K562 (cell line): ENCODE measurements at regions not wholly inside any gene's neighbourhood (a gene's known extent, or its start where the extent isn't known, plus 50 kb on each side); places are given as distances from the start of the nearest gene placed in this dataset.

Experiments
- BACH1 ChIP-seq: fragments of 200-800 bp; sonication (Bioruptor generic); IDR thresholded peaks from 2 replicates; pipeline ENCODE4 v1.6.1; 2016; ENCODE audit warnings: missing genetic modification characterization, missing compliant biosample characterization
- C11orf30 ChIP-seq: fragments of 450-650 bp; IDR thresholded peaks from 2 replicates; pipeline ENCODE4 v1.6.1; 2016; ENCODE audit warnings: low read depth, mild to moderate bottlenecking
- CGGBP1 ChIP-seq: fragments of 250-450 bp; sonication (Bioruptor Pico); IDR thresholded peaks from 2 replicates; pipeline ENCODE4 v1.9.0; 2021; ENCODE audit warnings: mild to moderate bottlenecking
- CREB1 ChIP-seq, 2 experiments: sonication (generic) in 1 of 2; formaldehyde crosslinking in 1 of 2; IDR thresholded peaks; 2 replicates each; pipeline versions ENCODE4 v1.6.1 to v1.8.0; 2012 to 2022; ENCODE audit warnings: inconsistent platforms in 1 of 2, mild to moderate bottlenecking in 1 of 2, missing genetic modification reagents in 1 of 2, moderate library complexity in 1 of 2
- FUS ChIP-seq: fragments of 200-400 bp; formaldehyde crosslinking; optimal IDR thresholded peaks from 2 replicates; pipeline ENCODE3; 2017; ENCODE audit warnings: low read depth, low read length
- GTF2E2 ChIP-seq: fragments of 200-800 bp; sonication (Bioruptor generic); IDR thresholded peaks from 2 replicates; pipeline ENCODE4 v1.6.1; 2016; ENCODE audit warnings: missing genetic modification characterization, missing compliant biosample characterization
- HDAC8 ChIP-seq: fragments of 450-650 bp; IDR thresholded peaks from 2 replicates; pipeline ENCODE4 v1.6.1; 2016; ENCODE audit warnings: mild to moderate bottlenecking, missing genetic modification characterization, moderate library complexity, missing compliant biosample characterization
- MYNN ChIP-seq, 2 experiments: sonication (generic); formaldehyde crosslinking in 1 of 2; IDR thresholded peaks; 2 replicates each; pipeline versions ENCODE4 v1.5.0 to v1.6.1; 2016 to 2020; ENCODE audit warnings: antibody characterized with exemption in 1 of 2, missing genetic modification reagents in 1 of 2
- PYGO2 ChIP-seq: fragments of 450-650 bp; IDR thresholded peaks from 2 replicates; pipeline ENCODE4 v1.6.1; 2016; ENCODE audit warnings: mild to moderate bottlenecking, missing genetic modification characterization, moderate library complexity, missing compliant biosample characterization
- SRSF9 ChIP-seq: fragments of 200-400 bp; formaldehyde crosslinking; IDR thresholded peaks from 2 replicates; pipeline ENCODE4 v1.6.1; 2017; ENCODE audit warnings: low read depth, low read length, borderline replicate concordance
- TBL1XR1 ChIP-seq, 2 experiments: IDR thresholded peaks; 2 replicates each; pipeline ENCODE4 v1.6.1; 2012; ENCODE audit warnings: improper control_type of control experiment in 2 of 2, low read length in 2 of 2, mild to moderate bottlenecking in 1 of 2
- TRIM25 ChIP-seq: fragments of 450-650 bp; IDR thresholded peaks from 2 replicates; pipeline ENCODE4 v1.7.0; 2016; ENCODE audit warnings: borderline replicate concordance
- ZNF12 ChIP-seq: sonication (generic); formaldehyde crosslinking; IDR thresholded peaks from 2 replicates; pipeline ENCODE4 v1.4.0; 2020; ENCODE audit warnings: mild to moderate bottlenecking, missing genetic modification reagents
- ZNF184 ChIP-seq: sonication (generic); formaldehyde crosslinking; IDR thresholded peaks from 2 replicates; pipeline ENCODE4 v1.5.0; 2020; ENCODE audit warnings: missing genetic modification reagents
- ZNF778 ChIP-seq: fragments of 450-650 bp; formaldehyde crosslinking; IDR thresholded peaks from 2 replicates; pipeline ENCODE4 v1.4.0; 2020; ENCODE audit warnings: mild to moderate bottlenecking, moderate library complexity
- TF ChIP-seq, protein P1 (sequence below): sonication (generic); formaldehyde crosslinking; IDR thresholded peaks from 2 replicates; pipeline ENCODE4 v1.8.1; 2023; ENCODE audit warnings: mild to moderate bottlenecking, missing genetic modification reagents
- TF ChIP-seq, protein P2 (sequence below), 2 experiments: fragments of 200-800 bp in 1 of 2; sonication (Bioruptor generic) in 1 of 2; sonication (generic) in 1 of 2; formaldehyde crosslinking in 1 of 2; IDR thresholded peaks in 1 of 2; conservative IDR thresholded peaks in 1 of 2; 2 replicates each; pipeline versions ENCODE4 v1.5.0 to v1.6.1; 2016 to 2020; ENCODE audit warnings: missing compliant biosample characterization in 1 of 2, missing genetic modification characterization in 1 of 2, missing genetic modification reagents in 1 of 2
- TF ChIP-seq, protein P3 (sequence below): fragments of 200-800 bp; sonication (Bioruptor generic); IDR thresholded peaks from 2 replicates; pipeline ENCODE4 v1.6.1; 2017; ENCODE audit warnings: missing genetic modification characterization, missing compliant biosample characterization
- TF ChIP-seq, protein P4 (sequence below): fragments of 250-450 bp; sonication (Bioruptor Pico); IDR thresholded peaks from 2 replicates; pipeline ENCODE4 v1.4.0; 2020; ENCODE audit warnings: borderline replicate concordance

- TF ChIP-seq, protein P1, sequence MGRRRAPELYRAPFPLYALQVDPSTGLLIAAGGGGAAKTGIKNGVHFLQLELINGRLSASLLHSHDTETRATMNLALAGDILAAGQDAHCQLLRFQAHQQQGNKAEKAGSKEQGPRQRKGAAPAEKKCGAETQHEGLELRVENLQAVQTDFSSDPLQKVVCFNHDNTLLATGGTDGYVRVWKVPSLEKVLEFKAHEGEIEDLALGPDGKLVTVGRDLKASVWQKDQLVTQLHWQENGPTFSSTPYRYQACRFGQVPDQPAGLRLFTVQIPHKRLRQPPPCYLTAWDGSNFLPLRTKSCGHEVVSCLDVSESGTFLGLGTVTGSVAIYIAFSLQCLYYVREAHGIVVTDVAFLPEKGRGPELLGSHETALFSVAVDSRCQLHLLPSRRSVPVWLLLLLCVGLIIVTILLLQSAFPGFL (CRISPR knock-in tag) = no peak
- TF ChIP-seq TBL1XR1 (IDR thresholded peaks at IDR 0.05; ENCODE audit: low read length in 2 of 2) (peak; percentile 82 to 95; a peak in 3 of 4 replicates), ZNF778 (CRISPR knock-in tag) (no peak), PYGO2 (tag) (no peak), FUS (no peak), ZNF184 (no peak), C11orf30 (peak; percentile 89), MYNN (IDR thresholded peaks at IDR 0.05) (peak; percentile 97), MYNN (CRISPR knock-in tag; IDR thresholded peaks at IDR 0.05) (no peak), BACH1 (tag) (no peak), TRIM25 (no peak), ZNF12 (CRISPR knock-in tag) (0 out of 2 replicates have a peak, but pooled peaks have one; percentile 30), CREB1 (IDR thresholded peaks at IDR 0.05) (peak; percentile 67; the same call in 1 of the 2 replicates), CREB1 (CRISPR knock-in tag; IDR thresholded peaks at IDR 0.05) (peak; percentile 76), SRSF9 (no peak), GTF2E2 (no peak; the same call in none of the 2 replicates), CGGBP1 (CRISPR knock-in tag) (peak; percentile 52; the same call in 1 of the 2 replicates), HDAC8 (tag) (no peak; the same call in none of the 2 replicates)
- TF ChIP-seq, protein P2, sequence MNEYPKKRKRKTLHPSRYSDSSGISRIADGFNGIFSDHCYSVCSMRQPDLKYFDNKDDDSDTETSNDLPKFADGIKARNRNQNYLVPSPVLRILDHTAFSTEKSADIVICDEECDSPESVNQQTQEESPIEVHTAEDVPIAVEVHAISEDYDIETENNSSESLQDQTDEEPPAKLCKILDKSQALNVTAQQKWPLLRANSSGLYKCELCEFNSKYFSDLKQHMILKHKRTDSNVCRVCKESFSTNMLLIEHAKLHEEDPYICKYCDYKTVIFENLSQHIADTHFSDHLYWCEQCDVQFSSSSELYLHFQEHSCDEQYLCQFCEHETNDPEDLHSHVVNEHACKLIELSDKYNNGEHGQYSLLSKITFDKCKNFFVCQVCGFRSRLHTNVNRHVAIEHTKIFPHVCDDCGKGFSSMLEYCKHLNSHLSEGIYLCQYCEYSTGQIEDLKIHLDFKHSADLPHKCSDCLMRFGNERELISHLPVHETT (CRISPR knock-in tag; conservative IDR thresholded peaks at IDR 0.05 in 1 of 2, IDR thresholded peaks at IDR 0.05 in 1 of 2) = peak in 1 of 2 experiments; percentile 87; a peak in 2 of 4 replicates
- TF ChIP-seq, protein P3, sequence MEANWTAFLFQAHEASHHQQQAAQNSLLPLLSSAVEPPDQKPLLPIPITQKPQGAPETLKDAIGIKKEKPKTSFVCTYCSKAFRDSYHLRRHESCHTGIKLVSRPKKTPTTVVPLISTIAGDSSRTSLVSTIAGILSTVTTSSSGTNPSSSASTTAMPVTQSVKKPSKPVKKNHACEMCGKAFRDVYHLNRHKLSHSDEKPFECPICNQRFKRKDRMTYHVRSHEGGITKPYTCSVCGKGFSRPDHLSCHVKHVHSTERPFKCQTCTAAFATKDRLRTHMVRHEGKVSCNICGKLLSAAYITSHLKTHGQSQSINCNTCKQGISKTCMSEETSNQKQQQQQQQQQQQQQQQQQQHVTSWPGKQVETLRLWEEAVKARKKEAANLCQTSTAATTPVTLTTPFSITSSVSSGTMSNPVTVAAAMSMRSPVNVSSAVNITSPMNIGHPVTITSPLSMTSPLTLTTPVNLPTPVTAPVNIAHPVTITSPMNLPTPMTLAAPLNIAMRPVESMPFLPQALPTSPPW (CRISPR knock-in tag) = peak; percentile 80
- TF ChIP-seq, protein P4, sequence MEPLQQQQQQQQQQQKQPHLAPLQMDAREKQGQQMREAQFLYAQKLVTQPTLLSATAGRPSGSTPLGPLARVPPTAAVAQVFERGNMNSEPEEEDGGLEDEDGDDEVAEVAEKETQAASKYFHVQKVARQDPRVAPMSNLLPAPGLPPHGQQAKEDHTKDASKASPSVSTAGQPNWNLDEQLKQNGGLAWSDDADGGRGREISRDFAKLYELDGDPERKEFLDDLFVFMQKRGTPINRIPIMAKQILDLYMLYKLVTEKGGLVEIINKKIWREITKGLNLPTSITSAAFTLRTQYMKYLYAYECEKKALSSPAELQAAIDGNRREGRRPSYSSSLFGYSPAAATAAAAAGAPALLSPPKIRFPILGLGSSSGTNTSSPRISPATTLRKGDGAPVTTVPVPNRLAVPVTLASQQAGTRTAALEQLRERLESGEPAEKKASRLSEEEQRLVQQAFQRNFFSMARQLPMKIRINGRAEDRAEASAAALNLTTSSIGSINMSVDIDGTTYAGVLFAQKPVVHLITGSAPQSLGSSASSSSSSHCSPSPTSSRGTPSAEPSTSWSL (CRISPR knock-in tag) = no peak
Measured at GRCh38 chr15:58331913-58332675, 99.7 kb upstream of the LIPC start (continued).
